ENCODE measurements at regions not wholly inside any gene's neighbourhood (a gene's known extent, or its start where the extent isn't known, plus 50 kb on each side); places are given as distances from the start of the nearest gene placed in this dataset.

- no peak for TF ChIP-seq CTCF (IDR thresholded peaks at IDR 0.05; ENCODE audit: low read depth, low read length)
- H3K4me3 ChIP-seq (ENCODE audit: low read depth, low read length): no peak overlapping the region
Observed at GRCh38 chr9:29208670-29209069, 1635.4 kb upstream of the C9orf72 start.

GRCh38 chr9:29209748-29210291, 1636.5 kb upstream of the C9orf72 start:
- TF ChIP-seq CTCF (IDR thresholded peaks at IDR 0.05; ENCODE audit: low read depth, low read length): no peak
- H3K4me3 ChIP-seq (ENCODE audit: low read depth, low read length): no peak overlapping the region

- TF ChIP-seq CTCF (IDR thresholded peaks at IDR 0.05; ENCODE audit: low read depth, low read length): no peak
- no peak overlapping the region for H3K4me3 ChIP-seq (ENCODE audit: low read depth, low read length)
Observed at GRCh38 chr9:29211003-29211579, 1637.8 kb upstream of the C9orf72 start.

GRCh38 chr9:29211580-29212396, 1638.5 kb upstream of the C9orf72 start:
- no peak overlapping the region for H3K4me3 ChIP-seq (ENCODE audit: low read depth, low read length)
- no peak; the same call in 1 of the 2 replicates for TF ChIP-seq CTCF (IDR thresholded peaks at IDR 0.05; ENCODE audit: low read depth, low read length)

GRCh38 chr9:29212397-29213387, 1639.4 kb upstream of the C9orf72 start:
- H3K4me3 ChIP-seq (ENCODE audit: low read depth, low read length): no peak overlapping the region
- no peak for TF ChIP-seq CTCF (IDR thresholded peaks at IDR 0.05; ENCODE audit: low read depth, low read length)

- no peak within 1 kb of the TSS for H3K4me3 ChIP-seq (ENCODE audit: low read depth, low read length)
- TF ChIP-seq CTCF (IDR thresholded peaks at IDR 0.05; ENCODE audit: low read depth, low read length): no peak
Observed at GRCh38 chr9:29213417-29214153, 1640.3 kb upstream of the C9orf72 start, which contains the start of gene LINGO2. Gene LINGO2, minus strand, starts transcription at chr9:29213601.

All from WI38 (cell line).